H1 (cell line): ENCODE measurements at regions not wholly inside any gene's neighbourhood (a gene's known extent, or its start where the extent isn't known, plus 50 kb on each side); places are given as distances from the start of the nearest gene placed in this dataset.

Experiments used
- CTCF ChIA-PET: fragments of 300-600 bp; sonication (Branson Sonifier 250); formaldehyde crosslinking; loops from one replicate; lab custom pipeline; 2021; ENCODE audit not compliant: partially characterized antibody; lab: Charles Lee
- POLR2A ChIA-PET: fragments of 300-600 bp; sonication (Branson Sonifier 250); formaldehyde crosslinking; loops from one replicate; lab custom pipeline; 2021; ENCODE audit warnings: inconsistent platforms; ENCODE audit not compliant: partially characterized antibody; lab: Charles Lee
- DNase-seq, 2 experiments: peaks; one replicate each; pipeline versions ENCODE4 v3.0.0 to v3.0.0-alpha.2; 2010 to 2022; ENCODE audit warnings: low spot score in 2 of 2, low read depth in 1 of 2, mixed read lengths in 1 of 2
- FAIRE-seq: peaks from 2 replicates; lab custom pipeline; 2011; peaks lifted over from hg19 to GRCh38; lab: Jason Lieb, UNC
- H2AFZ ChIP-seq: 2 replicates; pipeline ENCODE4 v1.8.1; 2012; ENCODE audit warnings: low read length, inconsistent platforms
- H2AK5ac ChIP-seq: 2 replicates; pipeline ENCODE4 v1.6.1; 2013; ENCODE audit warnings: low read depth, low read length
- H2BK120ac ChIP-seq: replicated peaks from 2 replicates; pipeline ENCODE3; 2013; ENCODE audit warnings: low read depth, low read length, inconsistent platforms
- H2BK12ac ChIP-seq: 2 replicates; pipeline ENCODE4 v1.6.1; 2013; ENCODE audit warnings: low read depth, low read length
- H2BK15ac ChIP-seq: 2 replicates; pipeline ENCODE4 v1.6.1; 2013; ENCODE audit warnings: low read length
- H2BK20ac ChIP-seq: 2 replicates; pipeline ENCODE4 v1.6.1; 2013; ENCODE audit warnings: low read length
- H2BK5ac ChIP-seq: 2 replicates; pipeline ENCODE4 v1.6.1; 2013; ENCODE audit warnings: low read depth, low read length
- H3K14ac ChIP-seq: 2 replicates; pipeline ENCODE4 v1.6.1; 2013; ENCODE audit warnings: inconsistent platforms; ENCODE audit not compliant: insufficient read length
- H3K18ac ChIP-seq: 2 replicates; pipeline ENCODE4 v1.6.1; 2013; ENCODE audit warnings: low read length; ENCODE audit errors: extremely low read depth
- H3K23ac ChIP-seq: 2 replicates; pipeline ENCODE4 v1.6.1; 2013; ENCODE audit warnings: inconsistent platforms; ENCODE audit not compliant: insufficient read length
- H3K23me2 ChIP-seq: 2 replicates; pipeline ENCODE4 v1.6.1; 2013; ENCODE audit warnings: low read depth, low read length
- H3K27ac ChIP-seq: 2 replicates; pipeline ENCODE4 v1.6.1; 2011; ENCODE audit warnings: low read depth, low read length, inconsistent platforms
- H3K27me3 ChIP-seq, 4 experiments: replicated peaks in 1 of 4; 1 replicate in 1 of 4; 2 replicates in 3 of 4; pipeline versions ENCODE4 v1.6.1 to v1.8.1; 2011 to 2013; ENCODE audit warnings: low read length in 3 of 4, mild to moderate bottlenecking in 3 of 4, inconsistent platforms in 2 of 4, mixed read lengths in 2 of 4, moderate library complexity in 1 of 4; ENCODE audit not compliant: control insufficient read depth in 3 of 4, insufficient read depth in 3 of 4; ENCODE audit errors: extremely low read depth in 1 of 4
- H3K36me3 ChIP-seq, 4 experiments: 2 replicates each; pipeline versions ENCODE4 v1.6.1 to v1.8.1; 2011 to 2013; ENCODE audit warnings: mild to moderate bottlenecking in 4 of 4, low read length in 3 of 4, moderate library complexity in 2 of 4, control low read depth in 1 of 4, inconsistent platforms in 1 of 4; ENCODE audit not compliant: insufficient read depth in 4 of 4, control insufficient read depth in 2 of 4
- H3K4ac ChIP-seq: replicated peaks from 2 replicates; pipeline ENCODE3; 2013; ENCODE audit warnings: low read length, low read depth, mixed read lengths, inconsistent platforms; ENCODE audit not compliant: insufficient read length
- H3K4me1 ChIP-seq, 4 experiments: replicated peaks in 1 of 4; 1 replicate in 1 of 4; 2 replicates in 3 of 4; pipeline versions ENCODE4 v1.6.1 to v1.8.1; 2011 to 2013; ENCODE audit warnings: low read length in 3 of 4, inconsistent platforms in 2 of 4, mixed read lengths in 1 of 4; ENCODE audit not compliant: insufficient read depth in 4 of 4, control insufficient read depth in 3 of 4
- H3K4me2 ChIP-seq, 2 experiments: 2 replicates each; pipeline versions ENCODE4 v1.6.1 to v1.8.1; 2011 to 2013; ENCODE audit warnings: low read depth in 2 of 2, low read length in 2 of 2, control low read depth in 1 of 2, inconsistent platforms in 1 of 2, mild to moderate bottlenecking in 1 of 2; ENCODE audit not compliant: insufficient read depth in 1 of 2
- H3K4me3 ChIP-seq, 4 experiments: fragments of 200-600, 300-600 bp in 1 of 4; sonication (generic), shearing (Covaris generic), sonication (Bioruptor Twin) in 1 of 4; 2 replicates each; pipeline versions ENCODE4 v1.5.1 to v1.8.1; 2011 to 2016; ENCODE audit warnings: low read length in 4 of 4, low read depth in 3 of 4, control low read depth in 2 of 4, inconsistent platforms in 2 of 4, mild to moderate bottlenecking in 2 of 4, mixed read lengths in 1 of 4, moderate library complexity in 1 of 4; ENCODE audit not compliant: insufficient read depth in 2 of 4; ENCODE audit errors: extremely low read depth in 1 of 4
- H3K56ac ChIP-seq: replicated peaks from 2 replicates; pipeline ENCODE3; 2013; ENCODE audit warnings: low read depth, mild to moderate bottlenecking, mixed read lengths, low read length, inconsistent platforms; ENCODE audit not compliant: insufficient read length
- H3K79me1 ChIP-seq: 2 replicates; pipeline ENCODE4 v1.6.1; 2013; ENCODE audit warnings: low read depth, low read length, control low read depth
- H3K79me2 ChIP-seq, 2 experiments: 2 replicates each; pipeline versions ENCODE4 v1.6.1 to v1.8.1; 2012 to 2013; ENCODE audit warnings: low read length in 2 of 2, mild to moderate bottlenecking in 2 of 2, inconsistent platforms in 1 of 2; ENCODE audit not compliant: insufficient read depth in 2 of 2, control insufficient read depth in 1 of 2
- H3K9ac ChIP-seq, 4 experiments: replicated peaks in 1 of 4; 1 replicate in 1 of 4; 2 replicates in 3 of 4; pipeline versions ENCODE4 v1.6.1 to v1.8.1; 2011 to 2013; ENCODE audit warnings: low read depth in 3 of 4, low read length in 3 of 4, control low read depth in 2 of 4, mild to moderate bottlenecking in 2 of 4, moderate library complexity in 2 of 4, inconsistent platforms in 1 of 4; ENCODE audit errors: extremely low read depth in 1 of 4
- H3K9me3 ChIP-seq, 2 experiments: 2 replicates each; pipeline versions ENCODE4 v1.6.1 to v1.8.1; 2012 to 2013; ENCODE audit warnings: mild to moderate bottlenecking in 2 of 2, moderate library complexity in 2 of 2, control low read depth in 1 of 2, inconsistent platforms in 1 of 2, low read depth in 1 of 2, low read length in 1 of 2, mixed read lengths in 1 of 2; ENCODE audit not compliant: insufficient read depth in 2 of 2
- H4K20me1 ChIP-seq, 2 experiments: replicated peaks in 1 of 2; 2 replicates each; pipeline versions ENCODE3 to v1.8.1; 2011 to 2013; ENCODE audit warnings: inconsistent platforms in 2 of 2, low read length in 2 of 2, mild to moderate bottlenecking in 1 of 2; ENCODE audit not compliant: insufficient read depth in 2 of 2, control insufficient read depth in 1 of 2
- H4K5ac ChIP-seq: 2 replicates; pipeline ENCODE4 v1.6.1; 2013; ENCODE audit warnings: low read length, low read depth, mixed read lengths, inconsistent platforms; ENCODE audit not compliant: insufficient read length
- H4K8ac ChIP-seq: 2 replicates; pipeline ENCODE4 v1.8.0; 2013; ENCODE audit warnings: mild to moderate bottlenecking, moderate library complexity, low read length, inconsistent platforms; ENCODE audit not compliant: insufficient read depth; ENCODE audit errors: extremely low read depth
- H4K91ac ChIP-seq: replicated peaks from 2 replicates; pipeline ENCODE3; 2013; ENCODE audit warnings: low read length, mixed read lengths, inconsistent platforms; ENCODE audit not compliant: insufficient read length
- EP300 ChIP-seq, 2 experiments: IDR thresholded peaks; 1 replicate in 1 of 2; 2 replicates in 1 of 2; pipeline ENCODE4 v1.6.1; 2011 to 2012; ENCODE audit warnings: low read depth in 2 of 2, low read length in 2 of 2, mild to moderate bottlenecking in 2 of 2, borderline replicate concordance in 1 of 2, inconsistent platforms in 1 of 2, moderate library complexity in 1 of 2
- EZH2 ChIP-seq: fragments of 200-600 bp; sonication (generic); IDR thresholded peaks from 2 replicates; pipeline ENCODE4 v1.7.1; 2012; ENCODE audit warnings: low read depth, mild to moderate bottlenecking, moderate library complexity, low read length, inconsistent platforms; ENCODE audit not compliant: severe bottlenecking
- POU5F1 ChIP-seq: IDR thresholded peaks from 2 replicates; pipeline ENCODE4 v1.6.1; 2011; ENCODE audit warnings: low read depth, mild to moderate bottlenecking, low read length, moderate library complexity
- RAD21 ChIP-seq, 2 experiments: IDR thresholded peaks in 1 of 2; conservative IDR thresholded peaks in 1 of 2; 2 replicates each; pipeline ENCODE4 v1.6.1; 2011; ENCODE audit warnings: low read depth in 2 of 2, low read length in 2 of 2, improper control_type of control experiment in 1 of 2, inconsistent platforms in 1 of 2, mild to moderate bottlenecking in 1 of 2, moderate library complexity in 1 of 2
- SRF ChIP-seq: IDR thresholded peaks from 2 replicates; pipeline ENCODE4 v1.6.1; 2011; ENCODE audit warnings: mild to moderate bottlenecking, low read depth, low read length, moderate library complexity
- WGBS, 2 experiments: shearing (Covaris generic) in 1 of 2; methylation state at CpG; one replicate each; pipeline versions ENCODE4 v1.1.6 to v1.1.7; 2013 to 2015; ENCODE audit warnings: low lambda C conversion rate in 2 of 2, mixed read lengths in 2 of 2, inconsistent platforms in 1 of 2, low coverage in 1 of 2, missing lambda C conversion rate in 1 of 2; ENCODE audit not compliant: insufficient replicate concordance in 2 of 2, insufficient coverage in 1 of 2, insufficient read length in 1 of 2; ENCODE audit errors: extremely low coverage in 1 of 2, missing lambda C conversion rate in 1 of 2; 5-methylcytosine and 5-hydroxymethylcytosine counted together
- TF ChIP-seq, protein P1 (sequence below), 3 experiments: IDR thresholded peaks; 1 replicate in 2 of 3; 2 replicates in 1 of 3; pipeline versions ENCODE4 v1.5.1 to v1.6.1; 2011; ENCODE audit warnings: low read length in 3 of 3, mild to moderate bottlenecking in 3 of 3, inconsistent platforms in 2 of 3, low read depth in 1 of 3, moderate library complexity in 1 of 3; ENCODE audit not compliant: insufficient read depth in 1 of 3; ENCODE audit errors: control extremely low read depth in 1 of 3
- TF ChIP-seq, protein P2 (sequence below): IDR thresholded peaks from 2 replicates; pipeline ENCODE4 v1.6.1; 2012; ENCODE audit warnings: inconsistent platforms
- TF ChIP-seq, protein P3 (sequence below): IDR thresholded peaks from 2 replicates; pipeline ENCODE4 v1.6.1; 2012; ENCODE audit warnings: low read length, inconsistent platforms

DNA sequence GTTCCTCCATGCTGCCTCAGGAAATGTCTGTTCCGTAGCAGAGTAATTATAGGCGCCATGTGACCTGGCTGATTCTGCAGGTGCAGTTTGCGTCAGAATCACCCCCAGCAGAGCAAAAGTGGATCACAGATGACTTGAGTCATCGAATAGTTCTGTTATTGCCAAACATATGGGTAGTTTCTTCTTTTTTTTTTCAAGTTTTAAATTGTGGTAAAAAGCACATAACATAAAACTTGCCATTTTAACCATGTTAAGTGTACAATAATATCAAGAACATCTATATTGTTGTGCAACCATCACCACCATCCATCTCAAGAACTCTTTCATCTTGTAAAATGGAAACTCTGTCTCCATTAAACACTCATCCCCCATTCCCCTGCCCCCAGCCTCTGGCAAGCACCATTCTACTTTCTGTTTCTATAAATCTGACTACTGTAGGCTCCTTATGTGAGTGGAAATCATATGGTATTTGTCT lies 177.7 kb upstream of the TWIST2 start:
- no peaks in the 10 kb centered on the region for H3K79me2 ChIP-seq
- H3K36me3 ChIP-seq: no peaks in the 10 kb centered on the region
- no peak overlapping the region for H3K14ac ChIP-seq
- no peak overlapping the region for H3K23ac ChIP-seq
- H4K8ac ChIP-seq: no peak overlapping the region
- FAIRE-seq (no peak), DNase-seq (no peak)
- no peak overlapping the region for H2BK15ac ChIP-seq
- H4K5ac ChIP-seq: no peak overlapping the region
- H2BK20ac ChIP-seq: no peak overlapping the region
- H2AK5ac ChIP-seq: no peak overlapping the region
- no peaks in the 10 kb centered on the region for H3K79me1 ChIP-seq
- H2BK120ac ChIP-seq: no peak overlapping the region
- H3K4ac ChIP-seq: no peak overlapping the region
- peaks cover 0 to 3% of the 10 kb centered on the region in 2 experiments; a peak in 1 of 4 replicates for H3K9me3 ChIP-seq
- H2BK5ac ChIP-seq: no peak overlapping the region
- no peak overlapping the region for H2AFZ ChIP-seq
- no peak overlapping the region for H3K27ac ChIP-seq
- ChIA-PET CTCF (no interaction called here), POLR2A (no interaction called here)
- H4K91ac ChIP-seq: no peak overlapping the region
- H3K23me2 ChIP-seq: no peaks in the 10 kb centered on the region
- H3K27me3 ChIP-seq: no peaks in the 10 kb centered on the region
- H3K4me1 ChIP-seq: no peaks in the 10 kb centered on the region
- no peak overlapping the region for H3K9ac ChIP-seq
- H4K20me1 ChIP-seq: no peaks in the 10 kb centered on the region
- no peak overlapping the region for H2BK12ac ChIP-seq
- 89% methylated on average over 4 of the region's 4 CpGs; no CpG with 5 or more reads in 1 of the 2 experiments for WGBS, 2 experiments
- H3K18ac ChIP-seq: no peak overlapping the region
- H3K56ac ChIP-seq: no peak overlapping the region
- no peak overlapping the region for H3K4me2 ChIP-seq
- no peak overlapping the region for H3K4me3 ChIP-seq
- TF ChIP-seq, protein P1, sequence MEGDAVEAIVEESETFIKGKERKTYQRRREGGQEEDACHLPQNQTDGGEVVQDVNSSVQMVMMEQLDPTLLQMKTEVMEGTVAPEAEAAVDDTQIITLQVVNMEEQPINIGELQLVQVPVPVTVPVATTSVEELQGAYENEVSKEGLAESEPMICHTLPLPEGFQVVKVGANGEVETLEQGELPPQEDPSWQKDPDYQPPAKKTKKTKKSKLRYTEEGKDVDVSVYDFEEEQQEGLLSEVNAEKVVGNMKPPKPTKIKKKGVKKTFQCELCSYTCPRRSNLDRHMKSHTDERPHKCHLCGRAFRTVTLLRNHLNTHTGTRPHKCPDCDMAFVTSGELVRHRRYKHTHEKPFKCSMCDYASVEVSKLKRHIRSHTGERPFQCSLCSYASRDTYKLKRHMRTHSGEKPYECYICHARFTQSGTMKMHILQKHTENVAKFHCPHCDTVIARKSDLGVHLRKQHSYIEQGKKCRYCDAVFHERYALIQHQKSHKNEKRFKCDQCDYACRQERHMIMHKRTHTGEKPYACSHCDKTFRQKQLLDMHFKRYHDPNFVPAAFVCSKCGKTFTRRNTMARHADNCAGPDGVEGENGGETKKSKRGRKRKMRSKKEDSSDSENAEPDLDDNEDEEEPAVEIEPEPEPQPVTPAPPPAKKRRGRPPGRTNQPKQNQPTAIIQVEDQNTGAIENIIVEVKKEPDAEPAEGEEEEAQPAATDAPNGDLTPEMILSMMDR (IDR thresholded peaks at IDR 0.05; ENCODE audit: control extremely low read depth in 1 of 3, insufficient read depth in 1 of 3, low read depth in 1 of 3, low read length in 3 of 3): no peak
- TF ChIP-seq EP300 (IDR thresholded peaks at IDR 0.05; ENCODE audit: borderline replicate concordance in 1 of 2, low read depth in 2 of 2, low read length in 2 of 2) (no peak), SRF (no peak), RAD21 (IDR thresholded peaks at IDR 0.05 in 1 of 2, conservative IDR thresholded peaks at IDR 0.05 in 1 of 2; ENCODE audit: low read depth in 2 of 2, low read length in 2 of 2) (no peak), POU5F1 (no peak), EZH2 (no peak)
- TF ChIP-seq, protein P2, sequence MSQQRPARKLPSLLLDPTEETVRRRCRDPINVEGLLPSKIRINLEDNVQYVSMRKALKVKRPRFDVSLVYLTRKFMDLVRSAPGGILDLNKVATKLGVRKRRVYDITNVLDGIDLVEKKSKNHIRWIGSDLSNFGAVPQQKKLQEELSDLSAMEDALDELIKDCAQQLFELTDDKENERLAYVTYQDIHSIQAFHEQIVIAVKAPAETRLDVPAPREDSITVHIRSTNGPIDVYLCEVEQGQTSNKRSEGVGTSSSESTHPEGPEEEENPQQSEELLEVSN: no peak
- TF ChIP-seq, protein P3, sequence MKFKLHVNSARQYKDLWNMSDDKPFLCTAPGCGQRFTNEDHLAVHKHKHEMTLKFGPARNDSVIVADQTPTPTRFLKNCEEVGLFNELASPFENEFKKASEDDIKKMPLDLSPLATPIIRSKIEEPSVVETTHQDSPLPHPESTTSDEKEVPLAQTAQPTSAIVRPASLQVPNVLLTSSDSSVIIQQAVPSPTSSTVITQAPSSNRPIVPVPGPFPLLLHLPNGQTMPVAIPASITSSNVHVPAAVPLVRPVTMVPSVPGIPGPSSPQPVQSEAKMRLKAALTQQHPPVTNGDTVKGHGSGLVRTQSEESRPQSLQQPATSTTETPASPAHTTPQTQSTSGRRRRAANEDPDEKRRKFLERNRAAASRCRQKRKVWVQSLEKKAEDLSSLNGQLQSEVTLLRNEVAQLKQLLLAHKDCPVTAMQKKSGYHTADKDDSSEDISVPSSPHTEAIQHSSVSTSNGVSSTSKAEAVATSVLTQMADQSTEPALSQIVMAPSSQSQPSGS: no peak
